ENCODE measurements at regions not wholly inside any gene's neighbourhood (a gene's known extent, or its start where the extent isn't known, plus 50 kb on each side); places are given as distances from the start of the nearest gene placed in this dataset.
"Not testable (repeated sequence)": the region's sequence is repeated elsewhere in the genome, so short reads cannot be mapped to it uniquely, and the experiment has no call there.

DNA sequence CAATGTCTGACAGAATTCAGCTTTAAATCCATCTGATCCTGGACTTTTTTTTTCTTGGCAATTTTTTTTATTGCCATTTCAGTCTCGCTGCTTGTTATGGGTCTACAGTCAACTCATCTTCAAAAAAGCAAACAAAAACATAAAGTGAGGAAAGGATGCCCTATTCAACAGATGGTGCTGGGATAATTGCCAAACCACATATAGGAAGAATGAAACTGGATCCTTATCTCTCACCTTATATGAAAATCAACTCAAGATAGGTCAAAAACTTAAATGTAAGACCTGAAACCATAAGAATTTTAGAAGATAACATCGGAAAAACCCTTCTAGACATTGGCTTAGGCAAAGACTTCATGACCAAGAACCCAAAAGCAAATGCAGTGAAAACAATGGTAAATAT, 389.1 kb upstream of the ST8SIA4 start:
- Histone ChIP-seq H3K4me1 (ENCODE audit: control insufficient read depth, insufficient read depth, low read length) (no peaks in the 10 kb centered on the region), H3K9me3 (ENCODE audit: control insufficient read depth, low read length) (no peaks in the 10 kb centered on the region), H3K4me3 (ENCODE audit: insufficient read depth, low read depth, low read length) (no peak overlapping the region), H3K27ac (ENCODE audit: insufficient read depth, low read depth, low read length, poor library complexity, severe bottlenecking) (no peak overlapping the region), H3K27me3 (ENCODE audit: control insufficient read depth, insufficient read depth, low read length, poor library complexity, severe bottlenecking) (no peaks in the 10 kb centered on the region), H3K36me3 (ENCODE audit: control insufficient read depth, insufficient read depth, low read length) (no peaks in the 10 kb centered on the region)
- WGBS, 2 experiments = 88 to 92% methylated on average over 2 of the region's 2 CpGs

- not testable (repeated sequence) for H3K36me3 ChIP-seq (ENCODE audit: control insufficient read depth, insufficient read depth, low read length); H3K9me3 ChIP-seq (ENCODE audit: control insufficient read depth, low read length); H3K4me1 ChIP-seq (ENCODE audit: control insufficient read depth, insufficient read depth, low read length); H3K27ac ChIP-seq (ENCODE audit: insufficient read depth, low read depth, low read length, poor library complexity, severe bottlenecking); H3K4me3 ChIP-seq (ENCODE audit: insufficient read depth, low read depth, low read length); H3K27me3 ChIP-seq (ENCODE audit: control insufficient read depth, insufficient read depth, low read length, poor library complexity, severe bottlenecking)
- 78 to 100% methylated on average over 1 of the region's 1 CpG for WGBS, 2 experiments
These were observed 387.7 kb upstream of the ST8SIA4 start for GRCh38 chr5:101290761-101291160.

GRCh38 chr5:101288633-101289032, 385.6 kb upstream of the ST8SIA4 start:
- 97% methylated on average over 4 to 6 of the region's 7 CpGs for WGBS, 2 experiments
- H3K27ac ChIP-seq (ENCODE audit: insufficient read depth, low read depth, low read length, poor library complexity, severe bottlenecking) = no peak overlapping the region

DNA sequence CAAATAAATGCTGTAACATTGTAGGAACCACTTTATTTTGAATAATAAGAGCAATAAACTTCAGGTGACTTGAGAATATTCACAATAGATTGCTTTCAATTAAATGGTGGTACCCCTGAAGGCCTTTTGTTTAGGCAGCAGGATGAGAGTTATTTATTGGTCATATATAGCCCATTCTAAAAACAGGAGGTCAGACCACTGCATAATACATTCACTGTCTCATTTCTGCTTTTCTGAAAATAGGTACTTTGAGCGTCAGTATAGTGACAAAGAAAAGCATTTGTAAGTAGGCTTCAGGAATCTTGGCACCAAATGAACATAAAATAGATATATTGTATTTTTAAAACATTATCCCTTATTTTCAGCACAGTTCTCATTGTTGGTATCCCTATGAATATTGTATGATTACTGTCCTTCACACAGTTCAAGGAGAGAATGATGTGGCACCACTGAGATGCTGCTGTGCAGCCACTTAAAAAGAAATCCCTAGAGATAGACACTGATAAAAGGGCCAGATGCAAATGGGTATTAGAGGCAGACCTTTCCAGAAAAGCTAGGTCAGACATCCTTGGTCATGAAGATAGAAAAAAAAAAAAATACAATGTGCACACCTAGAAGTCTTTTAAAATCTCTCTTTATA, 381.8 kb upstream of the ST8SIA4 start:
- H3K27ac ChIP-seq (ENCODE audit: insufficient read depth, low read depth, low read length, poor library complexity, severe bottlenecking) = no peak overlapping the region

More at GRCh38 chr5:101288633-101289032, 385.6 kb upstream of the ST8SIA4 start:
- Histone ChIP-seq H3K36me3 (ENCODE audit: control insufficient read depth, insufficient read depth, low read length) (no peaks in the 10 kb centered on the region), H3K4me1 (ENCODE audit: control insufficient read depth, insufficient read depth, low read length) (no peaks in the 10 kb centered on the region), H3K27me3 (ENCODE audit: control insufficient read depth, insufficient read depth, low read length, poor library complexity, severe bottlenecking) (no peaks in the 10 kb centered on the region), H3K9me3 (ENCODE audit: control insufficient read depth, low read length) (no peaks in the 10 kb centered on the region), H3K4me3 (ENCODE audit: insufficient read depth, low read depth, low read length) (no peak overlapping the region)

DNA sequence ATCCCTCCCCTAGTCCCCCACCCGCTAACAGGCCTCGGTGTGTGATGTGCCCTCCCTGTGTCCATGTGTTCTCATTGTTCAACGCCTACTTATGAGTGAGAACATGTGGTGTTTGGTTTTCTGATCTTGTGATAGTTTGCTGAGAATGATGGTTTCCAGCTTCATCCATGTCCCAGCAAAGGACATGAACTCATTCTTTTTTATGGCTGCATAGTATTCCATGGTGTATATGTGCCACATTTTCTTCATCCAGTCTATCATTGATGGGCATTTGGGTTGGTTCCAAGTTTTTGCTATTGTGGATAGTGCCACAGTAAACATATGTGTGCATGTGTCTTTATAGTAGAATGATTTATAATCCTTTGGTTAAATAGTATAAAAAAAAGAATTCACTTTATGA, 380.9 kb upstream of the ST8SIA4 start:
- not testable (repeated sequence) for H3K27ac ChIP-seq (ENCODE audit: insufficient read depth, low read depth, low read length, poor library complexity, severe bottlenecking); H3K27me3 ChIP-seq (ENCODE audit: control insufficient read depth, insufficient read depth, low read length, poor library complexity, severe bottlenecking); H3K4me3 ChIP-seq (ENCODE audit: insufficient read depth, low read depth, low read length); H3K9me3 ChIP-seq (ENCODE audit: control insufficient read depth, low read length); H3K4me1 ChIP-seq (ENCODE audit: control insufficient read depth, insufficient read depth, low read length); H3K36me3 ChIP-seq (ENCODE audit: control insufficient read depth, insufficient read depth, low read length)
- 91 to 100% methylated on average over 1 to 3 of the region's 3 CpGs for WGBS, 2 experiments

More for the DNA sequence above, 381.8 kb upstream of the ST8SIA4 start:
- Histone ChIP-seq H3K4me1 (ENCODE audit: control insufficient read depth, insufficient read depth, low read length) (no peaks in the 10 kb centered on the region), H3K9me3 (ENCODE audit: control insufficient read depth, low read length) (no peaks in the 10 kb centered on the region), H3K27me3 (ENCODE audit: control insufficient read depth, insufficient read depth, low read length, poor library complexity, severe bottlenecking) (no peaks in the 10 kb centered on the region), H3K4me3 (ENCODE audit: insufficient read depth, low read depth, low read length) (no peak overlapping the region), H3K36me3 (ENCODE audit: control insufficient read depth, insufficient read depth, low read length) (no peaks in the 10 kb centered on the region)
- WGBS, 2 experiments = 60% methylated on average over 1 of the region's 1 CpG; no CpG with 5 or more reads in 1 of the 2 experiments

DNA sequence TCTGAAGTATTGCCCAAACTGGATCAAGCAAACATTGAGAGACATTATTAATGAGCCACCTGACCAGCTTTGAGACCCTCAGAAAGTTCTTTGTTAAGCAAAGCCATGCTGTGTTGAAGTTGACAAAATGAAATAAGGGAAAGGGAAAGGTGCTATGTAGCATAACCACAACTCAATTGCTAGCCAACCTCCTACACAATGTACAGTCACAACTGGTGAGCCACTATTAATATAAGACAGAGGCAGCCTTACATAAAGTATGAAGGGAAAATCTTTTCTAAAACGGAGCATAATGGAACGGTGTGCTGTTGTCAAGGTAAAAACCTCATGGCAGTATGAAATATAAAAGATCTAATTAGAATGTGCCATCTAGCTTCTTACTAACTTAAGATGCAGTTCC, 375.8 kb upstream of the ST8SIA4 start:
- no peaks in the 10 kb centered on the region for H3K9me3 ChIP-seq (ENCODE audit: control insufficient read depth, low read length)
- no peak overlapping the region for H3K27ac ChIP-seq (ENCODE audit: insufficient read depth, low read depth, low read length, poor library complexity, severe bottlenecking)
- no peaks in the 10 kb centered on the region for H3K27me3 ChIP-seq (ENCODE audit: control insufficient read depth, insufficient read depth, low read length, poor library complexity, severe bottlenecking)
- no peak overlapping the region for H3K4me3 ChIP-seq (ENCODE audit: insufficient read depth, low read depth, low read length)
- 83 to 95% methylated on average over 1 to 2 of the region's 2 CpGs for whole genome bisulfite sequencing, 2 experiments
- H3K36me3 ChIP-seq (ENCODE audit: control insufficient read depth, insufficient read depth, low read length) = no peaks in the 10 kb centered on the region
- no peaks in the 10 kb centered on the region for H3K4me1 ChIP-seq (ENCODE audit: control insufficient read depth, insufficient read depth, low read length)

DNA sequence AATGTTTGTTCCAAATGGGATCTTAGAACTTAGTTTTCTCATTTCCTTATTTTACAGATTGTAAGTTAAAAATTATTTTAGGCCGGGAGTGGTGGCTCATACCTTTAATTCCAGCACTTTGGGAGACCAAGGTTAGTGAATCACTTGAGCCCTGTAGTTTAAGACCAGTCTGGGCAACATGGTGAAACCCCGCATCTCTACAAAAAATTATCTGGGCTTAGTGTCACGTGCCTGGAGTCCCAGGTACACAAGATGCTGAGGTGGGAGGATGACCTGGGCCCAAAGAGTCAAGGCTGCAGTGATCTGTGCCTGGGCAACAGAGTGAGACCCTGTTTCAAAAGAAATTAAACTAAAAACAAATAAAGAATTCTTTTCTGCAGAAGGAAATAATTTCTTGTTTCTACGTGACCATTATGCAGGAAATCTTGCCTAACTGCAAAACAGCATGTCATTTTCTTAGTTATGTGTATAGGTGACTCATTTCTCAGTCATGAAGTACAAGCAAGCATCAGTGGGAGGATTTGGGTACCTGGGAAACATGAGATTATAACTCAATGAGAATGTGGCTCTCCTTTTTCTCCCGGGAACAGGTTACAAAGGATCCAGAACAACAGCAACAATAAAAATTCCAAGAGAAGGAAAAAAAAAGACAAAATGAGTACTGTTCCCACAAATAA, 375.1 kb upstream of the ST8SIA4 start:
- H3K27ac ChIP-seq (ENCODE audit: insufficient read depth, low read depth, low read length, poor library complexity, severe bottlenecking) = no peak overlapping the region
- no peak overlapping the region for H3K4me3 ChIP-seq (ENCODE audit: insufficient read depth, low read depth, low read length)
- H3K36me3 ChIP-seq (ENCODE audit: control insufficient read depth, insufficient read depth, low read length) = no peaks in the 10 kb centered on the region
- H3K4me1 ChIP-seq (ENCODE audit: control insufficient read depth, insufficient read depth, low read length) = no peaks in the 10 kb centered on the region
- 86 to 95% methylated on average over 5 of the region's 5 CpGs for WGBS, 2 experiments
- no peaks in the 10 kb centered on the region for H3K27me3 ChIP-seq (ENCODE audit: control insufficient read depth, insufficient read depth, low read length, poor library complexity, severe bottlenecking)
- H3K9me3 ChIP-seq (ENCODE audit: control insufficient read depth, low read length) = no peaks in the 10 kb centered on the region

- Histone ChIP-seq H3K27ac (ENCODE audit: insufficient read depth, low read depth, low read length, poor library complexity, severe bottlenecking) (no peak overlapping the region), H3K4me3 (ENCODE audit: insufficient read depth, low read depth, low read length) (no peak overlapping the region), H3K36me3 (ENCODE audit: control insufficient read depth, insufficient read depth, low read length) (no peaks in the 10 kb centered on the region), H3K9me3 (ENCODE audit: control insufficient read depth, low read length) (no peaks in the 10 kb centered on the region), H3K27me3 (ENCODE audit: control insufficient read depth, insufficient read depth, low read length, poor library complexity, severe bottlenecking) (no peaks in the 10 kb centered on the region), H3K4me1 (ENCODE audit: control insufficient read depth, insufficient read depth, low read length) (no peaks in the 10 kb centered on the region)
- 93 to 96% methylated on average over 2 of the region's 2 CpGs for WGBS, 2 experiments
These were observed 368.9 kb upstream of the ST8SIA4 start for GRCh38 chr5:101271945-101272344.

DNA sequence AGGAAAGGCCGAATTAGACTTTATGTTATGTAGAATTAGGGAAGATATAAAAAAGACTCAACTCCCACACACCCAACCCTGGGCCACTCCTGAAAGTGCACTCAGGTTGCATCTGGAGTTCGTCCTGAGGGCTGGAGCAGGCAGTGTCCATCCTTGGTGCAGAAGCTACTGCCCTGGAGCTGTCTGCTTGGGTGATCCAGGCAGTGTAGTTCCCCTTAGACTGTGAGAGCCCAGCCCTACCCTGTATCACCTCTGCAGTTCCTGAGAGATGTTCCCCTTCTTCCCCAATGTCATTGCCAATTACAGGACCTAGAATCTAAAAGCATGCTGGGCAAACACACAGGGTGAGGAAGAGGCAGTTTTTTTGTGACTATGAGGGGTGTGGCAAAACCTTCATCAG, 368.3 kb upstream of the ST8SIA4 start:
- 90 to 91% methylated on average over 1 of the region's 2 CpGs for WGBS, 2 experiments

DNA sequence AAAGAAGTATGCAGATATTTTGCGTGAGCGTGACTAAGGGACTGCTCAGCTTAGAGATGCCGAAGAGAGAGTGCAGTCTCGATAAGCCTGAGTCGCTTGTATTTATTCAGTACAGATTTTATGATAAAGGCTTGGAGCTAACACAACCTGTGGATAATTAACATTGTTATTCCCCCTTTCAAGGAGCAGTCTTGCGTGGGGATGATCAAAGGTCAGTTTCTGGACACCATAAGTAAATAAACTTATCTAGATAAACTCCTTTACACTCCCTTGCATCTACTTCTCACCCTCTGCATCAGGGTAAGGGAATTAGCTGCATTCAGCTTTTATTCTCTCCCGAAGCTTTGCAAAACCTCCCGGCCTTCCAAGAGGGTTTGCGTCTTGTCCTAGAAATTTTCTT, 357.8 kb upstream of the ST8SIA4 start:
- H3K27me3 ChIP-seq (ENCODE audit: control insufficient read depth, insufficient read depth, low read length, poor library complexity, severe bottlenecking) = no peaks in the 10 kb centered on the region
- H3K4me3 ChIP-seq (ENCODE audit: insufficient read depth, low read depth, low read length) = no peak overlapping the region
- 94 to 95% methylated on average over 9 of the region's 9 CpGs for WGBS, 2 experiments
- no peaks in the 10 kb centered on the region for H3K36me3 ChIP-seq (ENCODE audit: control insufficient read depth, insufficient read depth, low read length)
- H3K9me3 ChIP-seq (ENCODE audit: control insufficient read depth, low read length) = no peaks in the 10 kb centered on the region
- H3K4me1 ChIP-seq (ENCODE audit: control insufficient read depth, insufficient read depth, low read length) = no peaks in the 10 kb centered on the region
- H3K27ac ChIP-seq (ENCODE audit: insufficient read depth, low read depth, low read length, poor library complexity, severe bottlenecking) = no peak overlapping the region

More for the DNA sequence above, 368.3 kb upstream of the ST8SIA4 start:
- H3K27ac ChIP-seq (ENCODE audit: insufficient read depth, low read depth, low read length, poor library complexity, severe bottlenecking) = no peak overlapping the region
- no peaks in the 10 kb centered on the region for H3K9me3 ChIP-seq (ENCODE audit: control insufficient read depth, low read length)
- no peak overlapping the region for H3K4me3 ChIP-seq (ENCODE audit: insufficient read depth, low read depth, low read length)
- no peaks in the 10 kb centered on the region for H3K27me3 ChIP-seq (ENCODE audit: control insufficient read depth, insufficient read depth, low read length, poor library complexity, severe bottlenecking)
- no peaks in the 10 kb centered on the region for H3K36me3 ChIP-seq (ENCODE audit: control insufficient read depth, insufficient read depth, low read length)
- no peaks in the 10 kb centered on the region for H3K4me1 ChIP-seq (ENCODE audit: control insufficient read depth, insufficient read depth, low read length)

Measured in ectodermal cell (in vitro differentiated cells).